NCI-H510A treated with DMSO at 0.1 percent for 48 hours (cell line): ENCODE measurements at regions not wholly inside any gene's neighbourhood (a gene's known extent, or its start where the extent isn't known, plus 50 kb on each side); places are given as distances from the start of the nearest gene placed in this dataset.
"Not testable (repeated sequence)": the region's sequence is repeated elsewhere in the genome, so short reads cannot be mapped to it uniquely, and the experiment has no call there.

ENCODE experiments used
- DNase-seq: peaks from one replicate; lab custom pipeline; 2025; lab: John Stamatoyannopoulos, UW

DNA sequence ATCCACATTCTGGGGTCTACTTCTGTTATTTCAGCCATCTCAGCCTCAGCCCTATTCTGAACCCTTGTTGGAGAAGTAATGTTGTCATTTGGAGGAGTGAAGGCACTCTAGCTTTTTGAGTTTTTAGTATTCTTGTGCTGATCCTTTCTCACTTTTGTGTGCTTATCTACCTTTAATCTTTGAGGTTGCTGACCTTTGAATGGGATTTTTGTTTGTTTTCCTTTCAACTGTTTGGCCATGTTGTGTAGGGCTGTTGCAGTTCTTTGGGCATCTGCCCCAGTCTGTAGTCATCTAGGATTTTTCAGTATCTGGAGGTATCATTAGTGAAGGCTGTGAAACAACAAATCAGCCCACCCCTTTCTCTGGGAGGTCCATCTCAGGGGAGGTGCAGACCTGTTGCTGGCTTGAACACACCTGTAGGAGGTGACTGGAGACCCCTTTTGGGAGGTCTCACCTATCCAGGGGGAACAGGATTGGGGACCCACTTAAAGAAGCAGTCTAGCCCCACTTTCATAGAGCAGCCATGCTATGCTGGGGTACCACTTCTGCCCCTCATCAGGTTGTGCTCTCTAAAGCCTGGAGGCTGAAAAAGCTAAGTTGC lies 1391.4 kb downstream of the UQCRFS1 start:
- DNase-seq, result no peak

DNA sequence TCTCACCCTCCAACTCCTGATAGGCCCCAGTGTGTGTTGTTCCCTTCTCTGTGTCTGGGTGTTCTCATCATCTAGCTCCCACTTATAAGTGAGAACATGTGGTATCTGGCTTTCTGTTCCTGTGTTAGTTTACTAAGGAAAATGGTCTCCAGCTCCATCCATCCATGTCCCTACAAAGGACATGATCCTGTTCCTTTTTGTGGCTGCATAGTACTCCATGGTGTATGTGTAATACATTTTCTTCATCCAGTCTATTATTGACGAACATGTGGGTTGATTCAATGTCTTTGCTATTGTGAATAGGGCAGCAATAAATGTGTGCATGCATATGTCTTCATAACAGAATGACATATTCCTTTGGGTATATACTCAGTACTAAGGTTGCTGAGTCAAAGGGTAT lies 1397.0 kb downstream of the UQCRFS1 start:
- DNase-seq, result no peak

DNA sequence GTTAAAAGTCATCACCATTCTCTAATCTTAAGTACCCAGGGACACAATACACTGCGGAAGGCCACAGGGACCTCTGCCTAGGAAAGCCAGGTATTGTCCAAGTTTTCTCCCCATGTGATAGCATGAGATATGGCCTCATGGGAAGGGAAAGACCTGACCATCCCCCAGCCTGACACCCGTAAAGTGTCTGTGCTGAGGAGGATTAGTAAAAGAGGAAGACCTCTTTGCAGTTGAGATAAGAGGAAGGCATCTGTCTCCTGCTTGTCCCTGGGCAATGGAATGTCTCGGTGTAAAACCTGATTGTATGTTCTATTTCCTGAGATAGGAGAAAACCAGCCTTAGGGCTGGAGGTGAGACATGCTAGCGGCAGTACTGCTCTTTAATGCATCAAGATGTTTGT lies 1398.1 kb downstream of the UQCRFS1 start:
- not testable (repeated sequence) for DNase-seq

DNA sequence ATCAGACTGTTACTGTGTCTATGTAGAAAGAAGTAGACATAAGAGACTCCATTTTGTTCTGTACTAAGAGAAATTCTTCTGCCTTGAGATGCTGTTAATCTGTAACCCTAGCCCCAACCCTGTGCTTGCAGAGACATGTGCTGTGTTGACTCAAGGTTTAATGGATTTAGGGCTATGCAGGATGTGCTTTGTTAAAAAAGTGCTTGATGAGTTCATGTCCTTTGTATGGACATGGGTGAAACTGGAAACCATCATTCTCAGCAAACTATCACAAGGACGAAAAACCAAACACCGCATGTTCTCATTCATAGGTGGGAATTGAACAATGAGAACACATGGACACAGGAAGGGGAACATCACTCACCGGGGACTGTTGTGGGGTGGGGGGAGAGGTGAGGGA lies 1398.7 kb downstream of the UQCRFS1 start:
- not testable (repeated sequence) for DNase-seq

DNA sequence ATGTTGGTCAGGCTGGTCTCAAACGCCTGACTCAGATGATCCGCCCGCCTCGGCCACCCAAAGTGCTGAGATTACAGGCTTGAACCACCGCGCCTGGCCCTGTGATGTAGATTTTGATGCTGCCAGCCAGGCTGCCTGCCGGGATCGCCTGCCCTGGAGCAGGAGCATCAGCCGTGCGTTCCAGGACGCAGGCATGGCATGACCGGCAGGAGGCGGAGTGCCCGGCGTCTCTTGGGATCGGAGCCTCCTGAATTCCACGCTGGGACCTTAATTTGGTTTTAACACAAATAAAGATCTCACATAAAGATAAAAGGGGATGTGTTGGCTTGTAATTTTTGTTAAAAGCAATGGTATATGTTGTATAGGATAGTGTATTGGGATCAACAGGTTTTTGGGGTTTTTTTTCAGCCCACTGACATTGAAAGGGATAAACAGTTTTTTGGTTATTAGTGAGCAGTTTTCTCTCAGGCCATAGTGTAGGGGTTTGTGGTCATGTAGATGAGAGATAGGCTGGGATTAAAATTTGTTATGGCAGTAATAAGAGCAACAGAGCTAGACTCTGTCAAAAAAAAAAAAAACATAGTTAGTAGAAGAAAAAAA lies 1406.4 kb downstream of the UQCRFS1 start:
- DNase-seq, result no peak

DNA sequence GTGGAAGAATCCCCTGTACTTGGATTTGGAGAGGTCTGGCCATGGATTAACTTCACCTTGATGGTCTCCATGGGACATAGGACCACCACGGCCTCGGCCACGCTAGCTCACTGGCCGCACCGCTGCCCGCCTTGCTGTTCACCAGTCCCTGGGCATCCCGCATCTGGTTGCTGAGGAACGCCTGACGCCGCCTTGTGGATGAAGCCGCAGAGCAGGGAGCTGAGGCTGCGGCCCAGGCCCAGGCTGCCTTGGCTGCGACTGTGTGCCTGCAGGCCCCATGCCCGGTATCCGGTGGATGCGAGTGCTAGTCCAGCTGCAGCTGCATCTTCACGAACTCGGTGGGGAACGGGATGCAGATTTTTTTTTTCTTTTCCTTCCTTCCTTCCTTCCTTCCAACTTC lies 1407.1 kb downstream of the UQCRFS1 start:
- no peak for DNase-seq

DNA sequence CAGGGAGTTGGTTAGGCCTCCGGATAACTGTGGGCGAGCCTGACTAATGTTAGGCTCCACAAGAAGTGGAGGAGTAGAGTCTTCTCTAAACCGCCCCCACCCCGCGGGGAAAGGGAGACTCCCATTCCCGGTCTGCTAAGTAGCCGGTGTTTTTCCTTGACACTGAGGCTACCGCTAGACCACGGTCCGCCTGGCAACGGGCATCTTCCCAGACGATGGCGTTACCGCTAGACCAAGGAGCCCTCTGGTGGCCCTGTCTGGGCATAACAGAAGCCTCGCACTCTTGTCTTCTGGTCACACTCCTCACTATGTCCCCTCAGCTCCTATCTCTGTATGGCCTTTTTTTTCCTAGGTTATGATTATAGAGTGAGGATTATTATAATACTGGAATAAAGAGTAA lies 1410.7 kb downstream of the UQCRFS1 start:
- not testable (repeated sequence) for DNase-seq

DNA sequence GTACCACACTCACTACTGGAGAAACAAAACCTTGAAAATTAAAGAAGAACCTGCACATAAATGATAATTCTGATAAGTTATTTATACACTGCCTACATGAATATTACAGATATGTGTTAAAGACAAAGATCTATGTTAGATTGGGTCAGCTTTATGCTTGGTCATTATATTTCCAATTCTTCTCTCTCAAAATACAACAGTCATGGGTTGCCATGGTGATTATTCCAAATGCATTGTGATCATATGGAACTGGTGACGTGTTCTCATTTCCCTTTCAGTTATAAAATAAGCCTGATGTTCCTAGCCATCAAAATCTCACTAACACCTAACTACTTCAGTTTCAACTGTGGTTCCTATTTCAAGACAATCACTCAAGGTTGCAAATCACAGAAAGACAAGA lies 1416.4 kb downstream of the UQCRFS1 start:
- DNase-seq, result no peak

DNA sequence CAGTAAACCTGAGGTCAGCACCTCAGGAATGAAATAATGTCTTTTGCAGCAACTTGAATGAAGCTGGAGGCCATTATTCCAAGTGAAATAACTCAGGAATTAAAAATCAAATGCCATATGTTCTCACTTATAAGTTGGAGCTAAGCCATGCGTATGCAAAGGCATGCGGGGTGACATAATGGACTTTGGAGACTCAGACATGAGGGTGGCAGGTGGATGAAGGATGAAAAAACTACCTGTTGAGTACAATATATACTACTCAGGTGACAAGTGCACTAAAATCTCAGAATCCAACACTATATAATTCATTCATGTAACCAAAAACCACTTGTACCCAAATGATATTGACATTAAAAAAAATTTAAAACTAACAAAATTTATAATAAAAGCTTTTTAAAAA lies 1416.9 kb downstream of the UQCRFS1 start:
- no peak for DNase-seq

DNA sequence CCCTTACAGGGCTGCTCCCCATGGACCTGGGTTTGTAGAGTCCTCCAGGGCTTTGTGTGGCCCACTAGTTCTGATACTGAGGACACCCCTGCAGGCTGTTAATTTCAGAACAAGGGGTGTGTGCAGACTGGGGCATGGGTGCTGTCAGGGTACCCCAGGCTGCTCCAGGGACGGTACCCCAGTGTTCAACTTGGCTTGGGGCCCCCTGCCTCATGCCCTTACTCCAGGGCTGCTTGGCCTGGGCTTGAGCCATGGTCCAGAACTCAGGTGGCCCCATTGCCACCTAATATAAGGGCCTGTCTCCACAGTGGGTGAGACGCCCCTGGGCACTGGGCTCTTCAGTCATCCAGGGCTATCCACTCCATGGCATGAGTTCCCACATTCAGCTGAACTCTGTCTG lies 1417.6 kb downstream of the UQCRFS1 start:
- no peak for DNase-seq

DNA sequence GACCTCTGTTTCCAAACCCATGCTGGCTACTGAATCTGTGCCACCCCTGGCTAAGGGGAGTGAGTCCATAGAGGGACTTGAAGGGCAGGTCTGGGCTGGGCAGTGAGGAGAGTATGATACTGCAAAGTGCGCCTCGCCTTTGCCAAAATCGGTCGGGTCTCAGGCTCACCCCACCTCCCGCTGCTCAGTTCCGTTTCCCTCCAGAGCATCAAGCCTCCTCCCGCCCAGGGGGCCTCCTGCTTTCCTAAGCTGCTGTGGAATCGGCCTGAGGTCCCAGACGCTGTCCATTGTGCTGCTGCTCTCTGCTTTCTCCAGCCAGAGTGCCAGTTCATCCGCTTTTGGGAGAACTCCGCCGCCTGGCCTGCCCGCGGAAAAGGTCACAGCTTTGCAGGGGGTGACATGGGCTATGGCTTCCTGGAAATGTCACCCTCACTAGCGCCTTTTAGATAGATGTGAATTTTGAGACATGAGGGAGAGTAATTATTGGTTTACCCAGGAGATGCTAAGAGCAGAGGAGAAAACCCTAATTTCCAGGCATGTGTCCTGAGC lies 1418.4 kb downstream of the UQCRFS1 start:
- no peak for DNase-seq

DNA sequence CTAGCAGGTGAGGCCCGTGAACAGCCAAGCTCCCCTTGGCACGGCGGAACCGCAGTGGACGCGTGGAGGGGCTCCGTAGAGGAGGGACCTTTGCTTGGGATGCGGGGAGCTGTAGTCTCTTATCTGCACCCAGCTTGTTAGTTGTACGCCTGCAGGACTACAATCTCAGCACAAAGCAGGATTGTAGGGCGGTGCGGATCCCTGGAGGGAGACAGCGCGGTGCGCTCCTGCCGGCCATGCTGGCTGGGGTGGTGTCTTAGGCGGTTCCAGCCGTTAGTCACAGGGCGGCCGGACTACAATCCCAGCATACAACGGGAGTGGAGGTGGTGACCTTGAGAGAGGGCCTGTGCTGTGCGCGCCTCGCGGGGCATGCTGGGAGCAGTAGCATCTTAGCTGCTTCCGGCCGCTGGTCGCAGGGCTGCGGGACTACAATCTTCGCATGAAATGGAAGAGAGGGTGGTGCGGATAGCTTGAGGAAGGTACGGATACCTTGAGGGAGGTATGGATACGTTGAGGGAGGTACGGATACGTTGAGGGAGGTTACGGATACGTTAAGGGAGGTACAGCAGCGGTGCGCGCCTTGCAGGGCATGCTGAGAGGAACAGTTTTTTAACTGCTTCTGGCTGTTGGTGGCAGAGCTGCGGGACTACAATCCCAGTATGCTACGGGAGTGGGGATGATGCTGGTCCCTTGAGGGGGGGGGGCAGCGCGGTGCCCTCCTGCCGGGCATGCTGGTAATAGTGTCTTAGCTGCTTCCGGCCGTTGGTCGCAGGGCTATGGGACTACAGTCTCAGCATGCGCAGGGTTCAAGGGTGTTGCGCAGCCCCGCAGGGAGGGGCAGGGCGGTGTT lies 1419.1 kb downstream of the UQCRFS1 start:
- DNase-seq, result peak; percentile 88

DNA sequence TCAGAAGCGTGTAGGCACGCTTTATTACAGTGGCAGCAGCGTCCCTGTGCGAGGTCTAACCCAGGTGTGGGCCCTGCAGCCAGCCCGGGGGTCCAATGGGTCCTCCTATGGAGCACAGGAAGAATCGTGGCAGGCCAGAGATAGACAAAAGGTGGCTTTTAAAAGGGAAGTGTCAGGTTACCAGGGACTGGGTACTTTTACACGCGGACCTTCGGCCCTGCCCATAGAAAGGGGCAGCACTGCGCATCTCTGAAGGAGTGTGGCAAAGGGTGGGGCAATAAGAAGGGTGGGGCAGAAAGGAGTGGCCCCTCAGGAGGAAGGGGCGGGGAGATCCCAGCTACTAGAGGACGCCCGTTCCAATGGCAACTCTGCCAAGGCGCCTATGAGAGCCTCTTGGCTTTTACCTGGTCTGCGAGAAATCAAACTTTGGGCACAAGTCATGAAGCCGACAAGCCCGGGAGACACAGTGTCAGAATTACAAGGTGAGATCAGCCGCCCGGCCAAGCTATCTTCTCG lies 1419.8 kb downstream of the UQCRFS1 start:
- DNase-seq, result peak; percentile 91

DNA sequence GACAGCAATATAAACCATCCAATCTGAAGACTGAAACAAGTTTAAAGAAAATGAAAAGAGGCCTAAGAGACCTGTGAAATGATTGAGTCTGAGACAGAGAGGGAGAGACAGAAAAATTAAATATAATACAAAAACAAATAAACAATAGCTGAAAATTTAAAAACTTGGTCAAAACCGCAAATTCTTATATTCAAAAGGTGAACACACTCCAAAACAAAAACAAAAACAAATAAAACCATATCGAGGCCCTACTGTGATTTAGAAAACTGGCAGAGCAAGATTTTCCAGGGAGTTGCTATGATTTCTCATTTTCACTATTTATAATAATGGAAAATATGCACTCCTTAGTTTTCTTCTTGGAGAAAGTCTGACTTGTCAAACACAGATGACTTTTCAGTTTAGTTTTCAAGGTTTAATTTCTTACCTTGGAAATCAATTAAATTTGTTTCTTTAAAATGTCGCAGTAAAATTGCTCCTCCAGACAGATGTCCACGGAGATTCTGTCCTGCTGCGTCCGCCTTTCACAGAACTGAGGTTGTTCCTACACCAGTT lies 1420.3 kb downstream of the UQCRFS1 start:
- DNase-seq, result peak; percentile 64

DNA sequence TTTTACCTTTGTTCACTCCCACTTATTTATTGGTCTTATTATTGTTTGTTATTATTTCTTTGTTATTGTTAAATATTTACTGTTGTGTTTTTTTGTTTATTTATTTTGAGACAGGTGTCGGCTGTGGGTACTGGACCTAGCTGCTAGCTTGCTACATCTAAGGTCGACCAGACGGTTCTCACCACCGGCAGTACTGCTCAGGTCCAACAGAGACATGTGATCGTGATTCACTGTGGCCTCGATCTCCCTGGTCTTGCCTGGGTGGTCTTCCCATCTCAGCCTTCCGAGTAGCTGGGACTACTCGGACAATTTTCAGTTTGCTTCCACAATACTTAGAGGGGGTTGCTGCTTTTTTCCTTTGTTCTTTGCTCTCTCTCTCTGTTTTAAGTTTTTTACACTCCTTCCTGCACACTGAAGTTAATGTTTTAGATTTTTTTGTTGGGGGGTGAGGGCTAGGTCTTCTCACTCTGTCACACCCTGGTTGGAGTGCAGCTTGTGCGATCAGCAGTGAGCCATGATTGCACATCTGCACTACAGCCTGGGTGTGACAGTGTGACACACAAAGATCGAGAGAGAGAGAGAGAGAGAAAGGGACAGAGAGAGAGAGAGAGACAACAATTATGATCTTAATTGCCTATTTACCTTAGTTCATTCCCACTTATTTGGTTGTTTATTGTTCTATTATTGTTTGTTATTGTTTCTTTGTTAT lies 1432.4 kb downstream of the UQCRFS1 start:
- DNase-seq, result no peak

DNA sequence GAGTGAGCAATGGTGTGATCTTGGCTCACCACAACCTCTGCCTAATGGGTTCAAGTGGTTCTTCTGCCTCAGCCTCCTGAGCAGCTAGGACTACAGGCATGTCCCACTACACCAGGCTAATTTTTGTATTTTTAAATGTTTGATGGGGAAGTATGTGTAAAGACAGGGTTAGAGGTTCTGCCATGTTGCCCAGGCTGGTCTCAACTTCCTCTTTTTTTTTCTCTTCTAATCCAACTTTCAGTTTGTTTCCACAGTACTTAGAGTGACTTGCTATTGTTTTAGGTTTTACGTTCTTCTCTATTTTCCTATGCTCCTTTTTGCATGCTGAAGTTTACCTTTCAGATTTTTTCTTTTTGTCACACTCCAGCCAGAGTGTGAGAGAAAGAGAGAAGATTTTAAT lies 1433.0 kb downstream of the UQCRFS1 start:
- DNase-seq, result no peak

DNA sequence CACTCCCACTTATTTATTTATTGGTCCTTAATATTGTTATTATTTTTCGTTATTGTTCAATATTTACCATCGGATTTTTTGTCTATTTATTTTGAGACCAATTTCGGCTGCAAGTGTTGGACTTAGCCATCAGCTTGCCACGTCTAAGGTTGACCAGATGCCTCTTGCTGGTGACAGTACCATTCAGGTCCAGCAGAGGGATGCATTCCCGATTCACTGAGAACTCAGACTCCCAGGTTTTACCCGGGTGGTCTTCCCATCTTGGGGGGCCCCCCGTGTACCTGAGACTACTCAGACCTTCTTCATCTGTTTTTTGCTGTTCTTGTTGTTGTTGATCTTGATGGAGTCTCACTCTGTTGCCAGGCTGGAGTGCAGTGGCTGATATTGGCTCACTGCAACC lies 1435.2 kb downstream of the UQCRFS1 start:
- DNase-seq, result no peak

DNA sequence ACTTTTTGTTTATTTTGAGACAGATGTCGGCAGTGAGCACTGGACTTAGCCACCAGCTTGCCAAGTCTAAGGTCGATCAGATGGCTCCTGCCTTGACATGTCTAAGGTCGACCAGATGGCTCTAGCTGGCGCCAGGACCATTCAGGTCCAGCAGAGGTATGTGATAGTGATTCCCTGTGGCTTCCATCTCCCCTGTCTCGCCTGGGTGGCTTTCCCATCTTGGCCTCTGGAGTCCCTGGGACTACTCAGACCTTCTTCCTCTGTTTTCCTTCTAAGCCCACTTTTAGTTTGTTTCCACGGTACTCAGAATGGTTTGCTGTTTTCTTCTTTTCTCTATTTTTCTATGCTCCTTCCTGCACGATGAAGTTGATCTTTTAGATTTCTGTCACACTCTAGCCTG lies 1435.7 kb downstream of the UQCRFS1 start:
- no peak for DNase-seq

DNA sequence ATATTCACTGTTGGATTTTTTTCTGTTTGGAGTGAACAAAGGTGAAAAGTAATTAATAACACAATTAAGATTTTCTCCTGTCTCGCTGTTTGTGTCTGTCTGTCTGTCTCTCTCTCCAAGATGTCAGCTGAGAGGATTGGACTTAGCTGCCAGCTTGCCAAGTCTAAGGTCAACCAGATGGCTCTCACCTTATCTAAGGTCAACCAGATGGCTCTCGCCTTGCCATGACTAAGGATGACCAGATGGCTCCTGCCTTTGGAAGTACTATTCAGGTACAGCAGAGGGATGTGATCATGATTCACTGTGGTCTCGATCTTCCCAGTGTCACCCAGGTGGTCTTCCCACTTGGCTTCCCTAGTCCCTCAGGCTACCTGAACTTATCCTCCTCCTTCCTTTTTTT lies 1436.4 kb downstream of the UQCRFS1 start:
- no peak for DNase-seq

DNA sequence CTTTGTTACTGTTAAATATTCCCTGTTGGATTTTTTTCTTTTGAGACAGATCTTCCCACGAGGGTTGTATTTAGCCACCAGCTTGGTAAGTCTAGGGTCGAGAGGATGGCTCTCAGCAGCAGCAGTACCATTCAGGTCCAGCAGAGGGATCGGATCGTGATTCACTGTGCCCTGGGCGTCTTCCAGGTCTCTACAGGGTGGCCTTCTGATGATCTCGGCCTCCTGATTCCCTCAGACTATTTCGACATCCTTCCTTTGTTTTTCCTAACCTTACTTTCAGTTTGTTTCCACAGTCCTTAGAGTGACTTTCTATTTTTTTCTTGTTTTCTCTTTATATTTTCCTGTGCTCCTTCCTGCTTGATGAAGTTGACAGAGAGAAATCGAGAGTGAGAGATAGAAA lies 1436.9 kb downstream of the UQCRFS1 start:
- DNase-seq, result no peak

DNA sequence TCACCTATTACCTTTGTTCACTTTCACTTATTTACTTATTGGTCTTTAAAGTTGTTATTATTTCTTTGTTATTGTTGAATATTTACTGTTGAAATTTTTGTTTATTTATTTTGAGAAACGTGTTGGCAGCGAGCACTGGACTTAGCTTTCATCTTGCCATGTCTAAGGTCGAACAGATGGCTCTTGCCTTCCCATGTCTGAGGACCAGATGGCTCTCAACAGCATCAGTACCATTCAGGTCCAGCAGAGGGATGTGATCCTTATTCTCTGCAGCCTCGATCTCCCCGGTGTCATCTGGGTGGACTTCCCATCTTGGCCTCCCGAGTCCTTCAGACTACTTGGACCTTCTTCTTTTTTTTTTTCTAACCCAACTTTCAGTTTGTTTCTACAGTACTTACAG lies 1437.6 kb downstream of the UQCRFS1 start:
- DNase-seq, result no peak

DNA sequence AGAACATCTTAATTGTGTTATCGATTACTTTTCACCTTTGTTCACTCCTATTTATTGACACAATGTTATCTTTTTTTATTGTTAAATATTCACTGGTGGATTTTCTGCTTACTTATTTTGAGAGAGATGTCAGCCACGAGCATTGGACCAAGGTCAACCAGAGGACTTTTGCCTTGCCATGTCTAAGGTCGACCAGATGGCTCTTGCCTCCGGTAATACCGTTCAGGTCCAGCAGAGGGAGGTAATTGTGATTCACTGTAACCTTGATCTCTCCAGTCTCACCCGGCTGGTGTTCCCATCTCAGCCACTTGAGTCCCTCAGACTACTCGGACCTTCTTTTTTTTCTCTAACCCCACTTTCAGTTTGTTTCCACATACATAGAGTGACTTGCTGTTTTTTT lies 1438.1 kb downstream of the UQCRFS1 start:
- DNase-seq, result no peak
